MM.1S (cell line): ENCODE measurements at regions not wholly inside any gene's neighbourhood (a gene's known extent, or its start where the extent isn't known, plus 50 kb on each side); places are given as distances from the start of the nearest gene placed in this dataset.

Experiments used
- DNase-seq: peaks from one replicate; pipeline ENCODE4 v3.0.0-alpha.2; 2015
- H2AFZ ChIP-seq: fragments of 300-600 bp; sonication (generic); 2 replicates; pipeline ENCODE4 v1.6.0; 2016; ENCODE audit warnings: antibody characterized with exemption, low read length
- H3F3A ChIP-seq: fragments of 300-600 bp; sonication (generic); 2 replicates; pipeline ENCODE4 v1.6.1; 2016; ENCODE audit warnings: mild to moderate bottlenecking, antibody characterized with exemption, low read length, moderate library complexity, mixed read lengths; ENCODE audit not compliant: insufficient read depth
- H3K27ac ChIP-seq: fragments of 300-600 bp; sonication (generic); 2 replicates; pipeline ENCODE4 v1.5.1; 2016; ENCODE audit warnings: mild to moderate bottlenecking, low read length
- H3K27me3 ChIP-seq: fragments of 300-600 bp; sonication (generic); replicated peaks from 2 replicates; pipeline ENCODE4 v1.6.0; 2016; ENCODE audit warnings: low read length; ENCODE audit not compliant: insufficient read depth
- H3K36me3 ChIP-seq: fragments of 300-600 bp; sonication (generic); replicated peaks from 2 replicates; pipeline ENCODE4 v1.6.1; 2016; ENCODE audit warnings: mild to moderate bottlenecking, low read length, mixed read lengths; ENCODE audit not compliant: insufficient read depth
- H3K4me1 ChIP-seq: fragments of 300-600 bp; sonication (generic); 2 replicates; pipeline ENCODE4 v1.6.1; 2016; ENCODE audit warnings: low read length, mixed read lengths
- H3K4me2 ChIP-seq: fragments of 300-600 bp; sonication (generic); 2 replicates; pipeline ENCODE4 v1.6.0; 2016; ENCODE audit warnings: low read depth, low read length
- H3K4me3 ChIP-seq: fragments of 300-600 bp; sonication (generic); 2 replicates; pipeline ENCODE4 v1.5.1; 2016; ENCODE audit warnings: low read length, mixed read lengths
- H3K79me2 ChIP-seq: fragments of 300-600 bp; sonication (generic); 2 replicates; pipeline ENCODE4 v1.6.1; 2016; ENCODE audit warnings: mixed run types, low read length, mixed read lengths
- H3K9ac ChIP-seq: fragments of 300-600 bp; sonication (generic); 2 replicates; pipeline ENCODE4 v1.6.1; 2016; ENCODE audit warnings: low read length, mixed read lengths
- H3K9me2 ChIP-seq: fragments of 300-600 bp; sonication (generic); replicated peaks from 2 replicates; pipeline ENCODE4 v1.6.1; 2016; ENCODE audit warnings: mild to moderate bottlenecking, low read length, mixed read lengths; ENCODE audit not compliant: insufficient read depth
- H3K9me3 ChIP-seq: fragments of 300-600 bp; sonication (generic); replicated peaks from 2 replicates; pipeline ENCODE4 v1.6.1; 2016; ENCODE audit warnings: mild to moderate bottlenecking, low read length, mixed read lengths; ENCODE audit not compliant: insufficient read depth
- H4K20me1 ChIP-seq: fragments of 300-600 bp; sonication (generic); 2 replicates; pipeline ENCODE4 v1.6.1; 2016; ENCODE audit warnings: mild to moderate bottlenecking, low read length, moderate library complexity, mixed read lengths; ENCODE audit not compliant: insufficient read depth
- EZH2 ChIP-seq: fragments of 300-600 bp; sonication (generic); optimal IDR thresholded peaks from 2 replicates; pipeline ENCODE3; 2017; ENCODE audit warnings: low read depth, mild to moderate bottlenecking, antibody characterized with exemption, low read length, mixed read lengths
- EZH2phosphoT487 ChIP-seq: fragments of 300-600 bp; sonication (generic); IDR thresholded peaks from 2 replicates; pipeline ENCODE4 v1.6.1; 2018; ENCODE audit warnings: antibody characterized with exemption, low read length
- TF ChIP-seq, protein P1 (sequence below): fragments of 300-600 bp; sonication (generic); IDR thresholded peaks from 2 replicates; pipeline ENCODE4 v1.5.1; 2016; ENCODE audit warnings: antibody characterized with exemption, low read length, mixed read lengths

DNA sequence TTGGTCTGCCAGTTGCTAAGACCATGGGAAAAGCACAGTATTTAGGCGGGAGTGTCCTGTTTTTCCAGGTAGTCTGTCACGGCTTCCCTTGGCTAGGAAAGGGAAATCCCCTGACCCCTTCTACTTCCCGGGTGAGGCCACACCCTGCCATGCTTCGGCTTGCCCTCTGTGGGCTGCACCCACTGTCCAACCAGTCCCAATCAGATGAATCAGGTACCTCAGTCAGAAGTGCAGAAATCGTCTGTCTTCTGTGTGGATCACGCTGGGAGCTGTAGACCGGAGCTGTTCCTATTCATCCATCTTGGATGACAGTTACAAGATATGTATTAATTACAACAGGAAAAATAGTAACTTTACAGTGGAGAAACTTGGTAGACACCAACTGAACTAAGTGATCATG is 188.2 kb downstream of the TPBG start:
- H3F3A ChIP-seq, result no peaks in the 10 kb centered on the region
- H3K36me3 ChIP-seq, result no peaks in the 10 kb centered on the region
- no peaks in the 10 kb centered on the region for H3K9me3 ChIP-seq
- TF ChIP-seq EZH2, result no peak
- TF ChIP-seq, protein P1, sequence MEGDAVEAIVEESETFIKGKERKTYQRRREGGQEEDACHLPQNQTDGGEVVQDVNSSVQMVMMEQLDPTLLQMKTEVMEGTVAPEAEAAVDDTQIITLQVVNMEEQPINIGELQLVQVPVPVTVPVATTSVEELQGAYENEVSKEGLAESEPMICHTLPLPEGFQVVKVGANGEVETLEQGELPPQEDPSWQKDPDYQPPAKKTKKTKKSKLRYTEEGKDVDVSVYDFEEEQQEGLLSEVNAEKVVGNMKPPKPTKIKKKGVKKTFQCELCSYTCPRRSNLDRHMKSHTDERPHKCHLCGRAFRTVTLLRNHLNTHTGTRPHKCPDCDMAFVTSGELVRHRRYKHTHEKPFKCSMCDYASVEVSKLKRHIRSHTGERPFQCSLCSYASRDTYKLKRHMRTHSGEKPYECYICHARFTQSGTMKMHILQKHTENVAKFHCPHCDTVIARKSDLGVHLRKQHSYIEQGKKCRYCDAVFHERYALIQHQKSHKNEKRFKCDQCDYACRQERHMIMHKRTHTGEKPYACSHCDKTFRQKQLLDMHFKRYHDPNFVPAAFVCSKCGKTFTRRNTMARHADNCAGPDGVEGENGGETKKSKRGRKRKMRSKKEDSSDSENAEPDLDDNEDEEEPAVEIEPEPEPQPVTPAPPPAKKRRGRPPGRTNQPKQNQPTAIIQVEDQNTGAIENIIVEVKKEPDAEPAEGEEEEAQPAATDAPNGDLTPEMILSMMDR, result no peak
- no peak for TF ChIP-seq EZH2phosphoT487
- no peaks in the 10 kb centered on the region for H3K4me1 ChIP-seq
- H3K9me2 ChIP-seq, result no peaks in the 10 kb centered on the region
- no peaks in the 10 kb centered on the region for H3K27me3 ChIP-seq
- H3K4me3 ChIP-seq, result no peak overlapping the region
- no peak for DNase-seq
- no peaks in the 10 kb centered on the region for H3K79me2 ChIP-seq
- no peaks in the 10 kb centered on the region for H4K20me1 ChIP-seq
- H3K9ac ChIP-seq, result no peak overlapping the region
- no peak overlapping the region for H2AFZ ChIP-seq
- H3K4me2 ChIP-seq, result no peak overlapping the region
- no peak overlapping the region for H3K27ac ChIP-seq

GRCh38 chr6:82553863-82554531 is 190.4 kb downstream of the TPBG start:
- Histone ChIP-seq H3K79me2 (no peaks in the 10 kb centered on the region), H3K36me3 (no peaks in the 10 kb centered on the region), H3K4me3 (no peak overlapping the region), H3K27me3 (no peaks in the 10 kb centered on the region), H3K9me2 (no peaks in the 10 kb centered on the region), H4K20me1 (no peaks in the 10 kb centered on the region), H3K4me2 (no peak overlapping the region), H3K4me1 (no peaks in the 10 kb centered on the region), H3K9me3 (no peaks in the 10 kb centered on the region), H3K27ac (no peak overlapping the region), H3K9ac (no peak overlapping the region), H3F3A (no peaks in the 10 kb centered on the region), H2AFZ (no peak overlapping the region)
- no peak for TF ChIP-seq EZH2
- no peak for TF ChIP-seq EZH2phosphoT487
- TF ChIP-seq, protein P1, result no peak
- DNase-seq, result no peak

DNA sequence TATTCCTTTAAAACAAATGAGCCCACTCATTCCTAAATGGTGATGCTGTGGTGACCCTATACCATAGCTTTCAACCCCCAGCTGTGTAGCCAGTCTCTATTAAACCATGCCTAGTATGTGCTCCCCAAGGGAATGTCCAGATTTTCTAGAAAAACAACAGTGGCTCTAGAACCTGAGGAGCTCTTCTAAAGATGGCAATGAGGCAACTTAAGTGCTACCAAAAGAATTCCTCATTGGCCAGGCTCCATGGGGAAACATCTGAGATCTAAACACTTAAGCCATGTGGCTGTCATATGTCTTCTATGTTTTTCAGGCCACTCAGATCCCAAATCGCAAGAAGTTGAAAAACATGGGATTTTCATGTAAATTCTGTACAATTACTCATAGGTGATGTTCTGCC is 191.0 kb downstream of the TPBG start:
- Histone ChIP-seq H3K9ac (no peak overlapping the region), H2AFZ (no peak overlapping the region), H3K79me2 (no peaks in the 10 kb centered on the region), H3K4me3 (no peak overlapping the region), H3K27me3 (no peaks in the 10 kb centered on the region), H3K9me2 (no peaks in the 10 kb centered on the region), H3F3A (no peaks in the 10 kb centered on the region), H4K20me1 (no peaks in the 10 kb centered on the region), H3K4me1 (no peaks in the 10 kb centered on the region), H3K9me3 (no peaks in the 10 kb centered on the region), H3K4me2 (no peak overlapping the region), H3K27ac (no peak overlapping the region), H3K36me3 (no peaks in the 10 kb centered on the region)
- TF ChIP-seq, protein P1, result no peak
- TF ChIP-seq EZH2 (no peak), EZH2phosphoT487 (no peak)
- no peak for DNase-seq
